IPS-15b (cell line): ENCODE measurements at regions not wholly inside any gene's neighbourhood (a gene's known extent, or its start where the extent isn't known, plus 50 kb on each side); places are given as distances from the start of the nearest gene placed in this dataset.

Source experiments
- H3K27me3 ChIP-seq: one replicate; pipeline ENCODE4 v1.6.1; 2013; ENCODE audit warnings: low read length; ENCODE audit not compliant: control insufficient read depth, insufficient read depth
- H3K36me3 ChIP-seq: one replicate; pipeline ENCODE4 v1.6.1; 2013; ENCODE audit warnings: low read length; ENCODE audit not compliant: control insufficient read depth, insufficient read depth
- H3K4me1 ChIP-seq: one replicate; pipeline ENCODE4 v1.6.1; 2013; ENCODE audit warnings: mild to moderate bottlenecking, low read length; ENCODE audit not compliant: control insufficient read depth, insufficient read depth
- H3K4me3 ChIP-seq: one replicate; pipeline ENCODE4 v1.5.1; 2013; ENCODE audit warnings: low read depth, low read length
- H3K9ac ChIP-seq: one replicate; pipeline ENCODE4 v1.6.1; 2013; ENCODE audit warnings: low read depth, mild to moderate bottlenecking, low read length
- H3K9me3 ChIP-seq: one replicate; pipeline ENCODE4 v1.6.1; 2013; ENCODE audit warnings: mild to moderate bottlenecking, low read length; ENCODE audit not compliant: control insufficient read depth, insufficient read depth

GRCh38 chr4:24392613-24393012, 191.7 kb downstream of the DHX15 start:
- Histone ChIP-seq H3K4me3 (no peak overlapping the region), H3K9me3 (no peaks in the 10 kb centered on the region), H3K27me3 (peaks cover 7% of the 10 kb centered on the region), H3K9ac (no peak overlapping the region), H3K36me3 (no peaks in the 10 kb centered on the region), H3K4me1 (no peaks in the 10 kb centered on the region)

GRCh38 chr4:24382381-24382780, 202.0 kb downstream of the DHX15 start:
- no peaks in the 10 kb centered on the region for H3K27me3 ChIP-seq
- no peak overlapping the region for H3K4me3 ChIP-seq
- no peaks in the 10 kb centered on the region for H3K36me3 ChIP-seq
- no peak overlapping the region for H3K9ac ChIP-seq
- no peaks in the 10 kb centered on the region for H3K4me1 ChIP-seq
- no peaks in the 10 kb centered on the region for H3K9me3 ChIP-seq

DNA sequence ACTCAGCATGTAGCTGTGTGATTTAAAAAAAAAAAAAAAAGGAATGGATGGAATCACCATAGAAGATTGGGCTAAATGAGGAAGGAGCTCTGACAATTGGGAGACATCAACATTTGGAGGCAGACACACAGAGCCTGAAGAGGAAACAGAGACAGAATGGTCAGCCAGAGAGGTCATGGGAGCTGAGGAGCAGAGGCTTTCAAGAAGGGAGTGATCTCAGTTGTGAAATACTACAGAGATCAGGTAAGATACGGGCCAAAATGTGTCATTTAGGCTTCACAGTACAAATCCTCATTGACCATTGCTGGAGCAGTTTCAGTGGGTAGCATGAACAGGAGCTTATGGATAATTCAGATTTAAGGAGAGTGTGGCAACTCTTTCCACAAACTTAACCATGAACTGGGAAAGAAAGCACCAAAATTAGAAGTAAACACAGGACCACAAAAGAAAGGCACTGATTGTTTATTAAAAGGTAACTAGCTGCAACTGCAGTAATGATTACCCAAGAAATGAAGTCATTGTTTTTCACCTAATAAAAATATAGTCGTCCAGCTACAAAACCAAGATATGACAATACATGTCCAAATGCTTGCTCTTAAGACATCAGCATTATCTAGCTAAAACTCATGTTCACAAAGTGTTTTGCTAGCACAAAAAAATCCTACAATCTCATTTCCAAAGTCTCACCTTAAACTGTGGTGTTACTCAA, 203.2 kb downstream of the DHX15 start:
- H3K36me3 ChIP-seq, result no peaks in the 10 kb centered on the region
- H3K9me3 ChIP-seq, result no peaks in the 10 kb centered on the region
- H3K9ac ChIP-seq, result no peak overlapping the region
- H3K4me3 ChIP-seq, result no peak overlapping the region
- no peaks in the 10 kb centered on the region for H3K4me1 ChIP-seq
- H3K27me3 ChIP-seq, result no peaks in the 10 kb centered on the region

GRCh38 chr4:24373704-24374103, 210.7 kb downstream of the DHX15 start:
- H3K27me3 ChIP-seq, result no peaks in the 10 kb centered on the region
- H3K4me3 ChIP-seq, result no peak overlapping the region
- H3K9ac ChIP-seq, result no peak overlapping the region

GRCh38 chr4:24372881-24373280, 211.5 kb downstream of the DHX15 start:
- no peaks in the 10 kb centered on the region for H3K27me3 ChIP-seq
- no peak overlapping the region for H3K4me3 ChIP-seq

More at GRCh38 chr4:24373704-24374103, 210.7 kb downstream of the DHX15 start:
- H3K4me1 ChIP-seq, result no peaks in the 10 kb centered on the region
- no peaks in the 10 kb centered on the region for H3K9me3 ChIP-seq
- H3K36me3 ChIP-seq, result no peaks in the 10 kb centered on the region

GRCh38 chr4:24372341-24372740, 212.0 kb downstream of the DHX15 start:
- no peaks in the 10 kb centered on the region for H3K36me3 ChIP-seq
- no peak overlapping the region for H3K9ac ChIP-seq
- H3K27me3 ChIP-seq, result no peaks in the 10 kb centered on the region
- H3K4me3 ChIP-seq, result no peak overlapping the region
- no peaks in the 10 kb centered on the region for H3K4me1 ChIP-seq
- H3K9me3 ChIP-seq, result no peaks in the 10 kb centered on the region

More at GRCh38 chr4:24372881-24373280, 211.5 kb downstream of the DHX15 start:
- Histone ChIP-seq H3K36me3 (no peaks in the 10 kb centered on the region), H3K9me3 (no peaks in the 10 kb centered on the region), H3K9ac (no peak overlapping the region), H3K4me1 (no peaks in the 10 kb centered on the region)

- no peaks in the 10 kb centered on the region for H3K4me1 ChIP-seq
- H3K4me3 ChIP-seq, result no peak overlapping the region
- H3K27me3 ChIP-seq, result peaks cover 10% of the 10 kb centered on the region
- H3K9ac ChIP-seq, result no peak overlapping the region
- no peaks in the 10 kb centered on the region for H3K9me3 ChIP-seq
- H3K36me3 ChIP-seq, result no peaks in the 10 kb centered on the region
These were observed 213.9 kb downstream of the DHX15 start for GRCh38 chr4:24370421-24370820.

GRCh38 chr4:24369507-24370029, 214.8 kb downstream of the DHX15 start:
- H3K4me3 ChIP-seq, result no peak overlapping the region
- H3K9ac ChIP-seq, result no peak overlapping the region
- H3K4me1 ChIP-seq, result no peaks in the 10 kb centered on the region
- H3K27me3 ChIP-seq, result peaks cover 10% of the 10 kb centered on the region
- H3K36me3 ChIP-seq, result no peaks in the 10 kb centered on the region
- no peaks in the 10 kb centered on the region for H3K9me3 ChIP-seq

GRCh38 chr4:24368801-24369200, 215.6 kb downstream of the DHX15 start:
- Histone ChIP-seq H3K9me3 (no peaks in the 10 kb centered on the region), H3K36me3 (no peaks in the 10 kb centered on the region), H3K4me3 (no peak overlapping the region), H3K4me1 (no peaks in the 10 kb centered on the region), H3K9ac (no peak overlapping the region), H3K27me3 (peaks cover 10% of the 10 kb centered on the region)

GRCh38 chr4:24364852-24365251, 219.5 kb downstream of the DHX15 start:
- Histone ChIP-seq H3K4me3 (no peak overlapping the region), H3K36me3 (no peaks in the 10 kb centered on the region), H3K9me3 (no peaks in the 10 kb centered on the region), H3K27me3 (peaks cover 31% of the 10 kb centered on the region), H3K4me1 (no peaks in the 10 kb centered on the region), H3K9ac (no peak overlapping the region)

- no peaks in the 10 kb centered on the region for H3K4me1 ChIP-seq
- peaks cover 37% of the 10 kb centered on the region for H3K27me3 ChIP-seq
- H3K9ac ChIP-seq, result no peak overlapping the region
- H3K36me3 ChIP-seq, result no peaks in the 10 kb centered on the region
- no peak overlapping the region for H3K4me3 ChIP-seq
- no peaks in the 10 kb centered on the region for H3K9me3 ChIP-seq
These were observed 220.1 kb downstream of the DHX15 start for GRCh38 chr4:24364249-24364648.

DNA sequence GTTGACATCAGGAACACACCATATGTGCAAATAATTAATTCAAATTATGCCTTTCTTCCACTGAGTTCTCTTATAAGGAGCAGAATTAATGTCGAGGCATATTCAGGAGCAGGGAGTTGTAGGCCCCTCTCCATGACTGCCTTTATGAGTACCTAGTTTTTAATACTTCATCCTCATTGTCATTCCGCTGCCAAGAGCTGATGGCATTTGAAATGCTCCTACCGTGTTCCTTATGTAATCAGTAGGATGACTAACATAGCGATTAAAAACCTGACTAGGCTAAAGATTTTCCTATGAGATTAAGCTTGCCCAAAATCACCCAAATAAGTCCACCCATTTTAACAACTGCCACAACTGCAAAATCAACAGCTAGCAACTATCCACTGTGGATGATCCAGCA, 220.6 kb downstream of the DHX15 start:
- Histone ChIP-seq H3K27me3 (peaks cover 41% of the 10 kb centered on the region), H3K36me3 (no peaks in the 10 kb centered on the region), H3K9me3 (no peaks in the 10 kb centered on the region), H3K4me1 (no peaks in the 10 kb centered on the region), H3K9ac (no peak overlapping the region), H3K4me3 (no peak overlapping the region)
